Lower leg skin (tissue), 4 donors: ENCODE measurements at regions not wholly inside any gene's neighbourhood (a gene's known extent, or its start where the extent isn't known, plus 50 kb on each side); places are given as distances from the start of the nearest gene placed in this dataset.

Source experiments
- DNase-seq, 2 donors: peaks; one replicate each; pipeline ENCODE4 v3.0.0-alpha.2; 2019; ENCODE audit warnings: low spot score in 2 of 2
- H3K4me3 ChIP-seq: fragments of 200-600 bp; sonication (generic); 2 replicates; pipeline ENCODE4 v1.5.1; 2017; ENCODE audit warnings: mild to moderate bottlenecking, low read depth; ENCODE audit not compliant: poor library complexity, severe bottlenecking
- CTCF ChIP-seq, 3 donors: fragments of 450-650 bp; IDR thresholded peaks; one replicate each; pipeline ENCODE4 v1.5.1; 2016; ENCODE audit warnings: antibody characterized with exemption in 3 of 3, mild to moderate bottlenecking in 3 of 3, moderate library complexity in 2 of 3
- POLR2A ChIP-seq, 2 donors: fragments of 450-650 bp; IDR thresholded peaks; one replicate each; pipeline ENCODE4 v1.6.1; 2016 to 2017; ENCODE audit warnings: antibody characterized with exemption in 2 of 2, mild to moderate bottlenecking in 1 of 2, moderate library complexity in 1 of 2
- WGBS, 2 donors: methylation state at CpG; one replicate each; pipeline ENCODE4 v1.1.5; 2018; 5-methylcytosine and 5-hydroxymethylcytosine counted together
- intact Hi-C: fragments of 100-400 bp; cut with DNase I; formaldehyde crosslinking; loops from one replicate; pipeline ENCODE4 v1.15.0; 2023; ENCODE audit warnings: low total_unique reads

- 2 to 4% methylated on average over 39 to 47 of the region's 47 CpGs for WGBS, 2 donors
- DNase-seq: peak; percentile 37 to 90
- H3K4me3 ChIP-seq: peak overlapping the region; percentile 1
- intact Hi-C loops: no loop called here
- TF ChIP-seq CTCF (IDR thresholded peaks at IDR 0.05) (no peak), POLR2A (IDR thresholded peaks at IDR 0.05) (no peak)
These were observed 1011.3 kb downstream of the XPNPEP1 start for GRCh38 chr10:108911814-108912541.

- TF ChIP-seq CTCF (IDR thresholded peaks at IDR 0.05): no peak
- no peak for TF ChIP-seq POLR2A (IDR thresholded peaks at IDR 0.05)
- no peak for DNase-seq
- intact Hi-C loops: no loop called here
- WGBS, 2 donors: 68 to 76% methylated on average over 1 of the region's 1 CpG
- H3K4me3 ChIP-seq: no peak overlapping the region
These were observed 1015.2 kb downstream of the XPNPEP1 start for GRCh38 chr10:108908096-108908495.

- TF ChIP-seq POLR2A (IDR thresholded peaks at IDR 0.05) (no peak), CTCF (IDR thresholded peaks at IDR 0.05) (no peak)
- WGBS, 2 donors: 71 to 74% methylated on average over 4 of the region's 4 CpGs
- no peak for DNase-seq
- intact Hi-C loops: no loop called here
- no peak overlapping the region for H3K4me3 ChIP-seq
These were observed 1017.5 kb downstream of the XPNPEP1 start for GRCh38 chr10:108905821-108906220.

- no peak overlapping the region for H3K4me3 ChIP-seq
- intact Hi-C loops: no loop called here
- no peak for DNase-seq
- no peak for TF ChIP-seq POLR2A (IDR thresholded peaks at IDR 0.05)
- TF ChIP-seq CTCF (IDR thresholded peaks at IDR 0.05): no peak
These were observed 1018.1 kb downstream of the XPNPEP1 start for GRCh38 chr10:108905171-108905570.

- no peak for DNase-seq
- intact Hi-C loops: no loop called here
- H3K4me3 ChIP-seq: no peak overlapping the region
- no peak for TF ChIP-seq CTCF (IDR thresholded peaks at IDR 0.05)
- TF ChIP-seq POLR2A (IDR thresholded peaks at IDR 0.05): no peak
- WGBS, 2 donors: 76 to 84% methylated on average over 5 of the region's 5 CpGs
These were observed 1019.0 kb downstream of the XPNPEP1 start for GRCh38 chr10:108904163-108904838.
